Breast epithelium (tissue), 4 donors: ENCODE measurements at regions not wholly inside any gene's neighbourhood (a gene's known extent, or its start where the extent isn't known, plus 50 kb on each side); places are given as distances from the start of the nearest gene placed in this dataset.

Experiments used
- DNase-seq, 2 donors: peaks; one replicate each; pipeline ENCODE4 v3.0.0-alpha.2; 2019; ENCODE audit warnings: low spot score in 2 of 2
- H3K27ac ChIP-seq, 2 donors: fragments of 200-600 bp; sonication (generic) in 1 of 2; one replicate each; pipeline ENCODE4 v1.5.1; 2016 to 2019; ENCODE audit warnings: mild to moderate bottlenecking in 1 of 2
- H3K27me3 ChIP-seq, 2 donors: fragments of 200-600 bp; sonication (generic) in 1 of 2; one replicate each; pipeline versions ENCODE4 v1.5.1 to v1.6.0; 2017 to 2019; ENCODE audit warnings: control low read depth in 1 of 2, mild to moderate bottlenecking in 1 of 2
- H3K36me3 ChIP-seq: fragments of 200-600 bp; one replicate; pipeline ENCODE4 v1.5.1; 2019
- H3K4me1 ChIP-seq, 2 donors: fragments of 200-600 bp; sonication (generic); one replicate each; pipeline ENCODE4 v1.5.1; 2016 to 2019; ENCODE audit warnings: control low read depth in 1 of 2
- H3K4me3 ChIP-seq, 3 donors: fragments of 200-600 bp; sonication (generic); 1 replicate in 2 of 3; 2 replicates in 1 of 3; pipeline ENCODE4 v1.5.1; 2016 to 2019; ENCODE audit warnings: mild to moderate bottlenecking in 3 of 3, moderate library complexity in 2 of 3
- H3K9me3 ChIP-seq, 2 donors: fragments of 200-600 bp; sonication (generic) in 1 of 2; one replicate each; pipeline ENCODE4 v1.5.1; 2016 to 2019; ENCODE audit warnings: control low read depth in 1 of 2
- POLR2A ChIP-seq: fragments of 450-650 bp; IDR thresholded peaks from one replicate; pipeline ENCODE4 v1.6.1; 2016; ENCODE audit warnings: antibody characterized with exemption, mild to moderate bottlenecking, moderate library complexity
- POLR2AphosphoS5 ChIP-seq, 3 donors: sonication (generic); formaldehyde crosslinking; IDR thresholded peaks; one replicate each; pipeline ENCODE4 v1.6.1; 2017; ENCODE audit warnings: antibody characterized with exemption in 3 of 3
- intact Hi-C: fragments of 100-400 bp; cut with DNase I; formaldehyde crosslinking; loops from one replicate; pipeline ENCODE4 v1.15.1; 2023; ENCODE audit warnings: low total_unique reads
- TF ChIP-seq, protein P1 (sequence below), 3 donors: fragments of 450-650 bp; IDR thresholded peaks; one replicate each; pipeline ENCODE4 v1.5.1; 2016 to 2017; ENCODE audit warnings: antibody characterized with exemption in 3 of 3, mild to moderate bottlenecking in 3 of 3, moderate library complexity in 3 of 3

DNA sequence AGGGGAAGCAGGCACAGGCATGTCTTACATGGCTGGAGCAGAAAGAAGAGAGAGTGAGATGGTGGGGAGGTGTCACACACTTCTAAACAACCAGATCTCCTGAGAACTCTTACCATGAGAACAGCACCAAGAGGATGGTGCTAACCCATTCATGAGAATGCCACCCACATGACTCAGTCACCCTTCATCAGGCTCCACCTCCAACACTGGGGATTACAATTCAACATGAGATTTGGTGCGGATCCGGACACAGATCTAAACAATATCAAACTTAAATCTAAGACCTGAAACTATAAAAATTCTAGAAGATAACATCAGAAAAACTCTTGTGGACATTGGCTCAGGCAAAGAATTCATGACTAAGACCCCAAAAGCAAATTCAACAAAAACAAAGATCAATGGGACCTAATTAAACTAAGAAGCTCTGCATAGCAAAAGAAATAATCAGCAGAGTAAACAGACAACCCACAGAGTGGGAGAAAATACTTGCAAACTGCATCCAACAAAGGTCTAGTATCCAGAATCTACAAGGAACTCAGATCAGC, 65.4 kb downstream of the SPATA31C2 start:
- H3K27me3 ChIP-seq: no peaks in the 10 kb centered on the region
- intact Hi-C loops: no loop called here
- no peak overlapping the region for H3K27ac ChIP-seq
- no peaks in the 10 kb centered on the region for H3K36me3 ChIP-seq
- H3K4me3 ChIP-seq: no peak overlapping the region
- TF ChIP-seq POLR2AphosphoS5 (IDR thresholded peaks at IDR 0.05) (no peak), POLR2A (no peak)
- TF ChIP-seq, protein P1, sequence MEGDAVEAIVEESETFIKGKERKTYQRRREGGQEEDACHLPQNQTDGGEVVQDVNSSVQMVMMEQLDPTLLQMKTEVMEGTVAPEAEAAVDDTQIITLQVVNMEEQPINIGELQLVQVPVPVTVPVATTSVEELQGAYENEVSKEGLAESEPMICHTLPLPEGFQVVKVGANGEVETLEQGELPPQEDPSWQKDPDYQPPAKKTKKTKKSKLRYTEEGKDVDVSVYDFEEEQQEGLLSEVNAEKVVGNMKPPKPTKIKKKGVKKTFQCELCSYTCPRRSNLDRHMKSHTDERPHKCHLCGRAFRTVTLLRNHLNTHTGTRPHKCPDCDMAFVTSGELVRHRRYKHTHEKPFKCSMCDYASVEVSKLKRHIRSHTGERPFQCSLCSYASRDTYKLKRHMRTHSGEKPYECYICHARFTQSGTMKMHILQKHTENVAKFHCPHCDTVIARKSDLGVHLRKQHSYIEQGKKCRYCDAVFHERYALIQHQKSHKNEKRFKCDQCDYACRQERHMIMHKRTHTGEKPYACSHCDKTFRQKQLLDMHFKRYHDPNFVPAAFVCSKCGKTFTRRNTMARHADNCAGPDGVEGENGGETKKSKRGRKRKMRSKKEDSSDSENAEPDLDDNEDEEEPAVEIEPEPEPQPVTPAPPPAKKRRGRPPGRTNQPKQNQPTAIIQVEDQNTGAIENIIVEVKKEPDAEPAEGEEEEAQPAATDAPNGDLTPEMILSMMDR (IDR thresholded peaks at IDR 0.05): no peak
- DNase-seq: no peak
- no peaks in the 10 kb centered on the region for H3K4me1 ChIP-seq
- no peaks in the 10 kb centered on the region for H3K9me3 ChIP-seq

GRCh38 chr9:88071331-88071730, 66.9 kb downstream of the SPATA31C2 start:
- TF ChIP-seq, protein P1 (IDR thresholded peaks at IDR 0.05): no peak
- no peak for TF ChIP-seq POLR2AphosphoS5 (IDR thresholded peaks at IDR 0.05)
- no peak for TF ChIP-seq POLR2A
- DNase-seq: no peak
- Histone ChIP-seq H3K4me3 (no peak overlapping the region), H3K27me3 (no peaks in the 10 kb centered on the region), H3K4me1 (no peaks in the 10 kb centered on the region), H3K9me3 (no peaks in the 10 kb centered on the region), H3K36me3 (no peaks in the 10 kb centered on the region), H3K27ac (no peak overlapping the region)
- intact Hi-C loops: no loop called here

DNA sequence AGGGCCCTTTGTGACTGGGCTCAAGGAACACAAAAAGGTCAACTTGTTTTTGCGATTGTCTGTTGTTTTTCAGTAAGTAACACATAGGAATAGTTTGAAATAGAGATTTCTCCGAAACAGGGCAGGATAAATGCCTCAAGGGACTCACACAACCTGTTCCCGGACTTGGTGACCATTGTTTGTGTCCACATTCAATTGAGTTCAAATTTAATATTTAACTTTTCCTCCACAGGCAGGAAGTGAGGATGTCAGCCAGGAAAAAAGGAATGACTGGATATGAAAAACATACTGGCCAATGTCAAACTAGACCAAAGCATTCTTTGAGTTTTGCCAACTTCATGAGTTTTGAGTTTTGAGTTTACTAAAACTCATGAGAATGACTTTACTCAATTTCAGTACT, 72.7 kb downstream of the SPATA31C2 start:
- TF ChIP-seq POLR2AphosphoS5 (IDR thresholded peaks at IDR 0.05) (no peak), POLR2A (no peak)
- TF ChIP-seq, protein P1 (IDR thresholded peaks at IDR 0.05): no peak
- DNase-seq: no peak
- Histone ChIP-seq H3K27ac (no peak overlapping the region), H3K36me3 (no peaks in the 10 kb centered on the region), H3K4me3 (no peak overlapping the region), H3K4me1 (no peaks in the 10 kb centered on the region), H3K9me3 (no peaks in the 10 kb centered on the region), H3K27me3 (no peaks in the 10 kb centered on the region)
- intact Hi-C loops: no loop called here

- Histone ChIP-seq H3K9me3 (no peaks in the 10 kb centered on the region), H3K27me3 (no peaks in the 10 kb centered on the region), H3K4me1 (no peaks in the 10 kb centered on the region), H3K4me3 (no peak overlapping the region), H3K36me3 (no peaks in the 10 kb centered on the region), H3K27ac (no peak overlapping the region)
- TF ChIP-seq POLR2AphosphoS5 (IDR thresholded peaks at IDR 0.05): no peak
- TF ChIP-seq POLR2A: no peak
- TF ChIP-seq, protein P1 (IDR thresholded peaks at IDR 0.05): no peak
- DNase-seq: no peak
- intact Hi-C loops: no loop called here
Observed at GRCh38 chr9:88064554-88064953, 73.7 kb downstream of the SPATA31C2 start.

DNA sequence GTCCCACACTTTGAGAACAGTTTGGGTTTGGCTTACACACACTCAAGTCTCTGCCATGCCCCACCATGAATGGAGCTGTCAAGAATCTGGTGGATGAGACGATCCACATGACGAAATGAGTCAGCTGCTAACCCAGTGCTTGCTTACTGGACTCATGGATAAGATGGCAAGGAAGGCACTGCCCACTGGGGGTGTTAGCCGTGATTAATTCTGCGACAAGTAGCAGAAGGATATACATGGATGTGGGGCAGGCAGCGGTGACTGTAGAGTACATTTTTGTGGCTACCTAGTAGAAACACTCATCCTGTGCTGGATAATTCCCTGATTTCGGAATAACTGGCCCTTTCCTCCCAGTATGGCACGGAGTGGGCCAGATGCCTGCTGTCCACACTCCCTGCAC, 77.5 kb downstream of the SPATA31C2 start:
- Histone ChIP-seq H3K4me3 (no peak overlapping the region), H3K4me1 (no peaks in the 10 kb centered on the region), H3K27ac (no peak overlapping the region), H3K36me3 (no peaks in the 10 kb centered on the region), H3K9me3 (no peaks in the 10 kb centered on the region), H3K27me3 (no peaks in the 10 kb centered on the region)
- TF ChIP-seq, protein P1 (IDR thresholded peaks at IDR 0.05): no peak
- TF ChIP-seq POLR2AphosphoS5 (IDR thresholded peaks at IDR 0.05) (no peak), POLR2A (no peak)
- DNase-seq: no peak
- intact Hi-C loops: no loop called here
